ENCODE measurements at regions not wholly inside any gene's neighbourhood (a gene's known extent, or its start where the extent isn't known, plus 50 kb on each side); places are given as distances from the start of the nearest gene placed in this dataset.
"Not testable (repeated sequence)": the region's sequence is repeated elsewhere in the genome, so short reads cannot be mapped to it uniquely, and the experiment has no call there.

- TF ChIP-seq, protein P1, sequence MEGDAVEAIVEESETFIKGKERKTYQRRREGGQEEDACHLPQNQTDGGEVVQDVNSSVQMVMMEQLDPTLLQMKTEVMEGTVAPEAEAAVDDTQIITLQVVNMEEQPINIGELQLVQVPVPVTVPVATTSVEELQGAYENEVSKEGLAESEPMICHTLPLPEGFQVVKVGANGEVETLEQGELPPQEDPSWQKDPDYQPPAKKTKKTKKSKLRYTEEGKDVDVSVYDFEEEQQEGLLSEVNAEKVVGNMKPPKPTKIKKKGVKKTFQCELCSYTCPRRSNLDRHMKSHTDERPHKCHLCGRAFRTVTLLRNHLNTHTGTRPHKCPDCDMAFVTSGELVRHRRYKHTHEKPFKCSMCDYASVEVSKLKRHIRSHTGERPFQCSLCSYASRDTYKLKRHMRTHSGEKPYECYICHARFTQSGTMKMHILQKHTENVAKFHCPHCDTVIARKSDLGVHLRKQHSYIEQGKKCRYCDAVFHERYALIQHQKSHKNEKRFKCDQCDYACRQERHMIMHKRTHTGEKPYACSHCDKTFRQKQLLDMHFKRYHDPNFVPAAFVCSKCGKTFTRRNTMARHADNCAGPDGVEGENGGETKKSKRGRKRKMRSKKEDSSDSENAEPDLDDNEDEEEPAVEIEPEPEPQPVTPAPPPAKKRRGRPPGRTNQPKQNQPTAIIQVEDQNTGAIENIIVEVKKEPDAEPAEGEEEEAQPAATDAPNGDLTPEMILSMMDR (IDR thresholded peaks at IDR 0.05; ENCODE audit: insufficient read depth, low read length, poor library complexity, severe bottlenecking), result not testable (repeated sequence)
- TF ChIP-seq EZH2phosphoT487 (conservative IDR thresholded peaks at IDR 0.05; ENCODE audit: low read length), result not testable (repeated sequence)
Observed at GRCh38 chr21:9811223-9812004, 710.0 kb upstream of the TPTE start.
